Activated T-helper 9 cell treated with anti-CD3 and anti-CD28 coated beads, Interleukin-2, amount 50 U/mL, for 16 hours (primary cell): ENCODE measurements at regions not wholly inside any gene's neighbourhood (a gene's known extent, or its start where the extent isn't known, plus 50 kb on each side); places are given as distances from the start of the nearest gene placed in this dataset.

Source experiments
- DNase-seq: peaks from one replicate; pipeline ENCODE4 v3.0.0-alpha.2; 2020; ENCODE audit warnings: low read depth

- DNase-seq = no peak
Observed at GRCh38 chr2:237171396-237171795, 85.7 kb downstream of the COPS8 start.

- no peak for DNase-seq
Observed at GRCh38 chr2:237171881-237172280, 86.2 kb downstream of the COPS8 start.

- no peak for DNase-seq
Observed at GRCh38 chr2:237177052-237177451, 91.4 kb downstream of the COPS8 start.

GRCh38 chr2:237177986-237178385 is 92.3 kb downstream of the COPS8 start:
- no peak for DNase-seq

- DNase-seq = no peak
Observed at GRCh38 chr2:237178396-237178795, 92.7 kb downstream of the COPS8 start.

- DNase-seq = no peak
Observed at GRCh38 chr2:237179161-237179560, 93.5 kb downstream of the COPS8 start.

GRCh38 chr2:237180187-237180586 is 94.5 kb downstream of the COPS8 start:
- no peak for DNase-seq

- DNase-seq = no peak
Observed at GRCh38 chr2:237180987-237181386, 95.3 kb downstream of the COPS8 start.

GRCh38 chr2:237181844-237182243 is 96.2 kb downstream of the COPS8 start:
- DNase-seq = no peak

- DNase-seq = no peak
Observed at GRCh38 chr2:237182422-237183123, 96.9 kb downstream of the COPS8 start.

GRCh38 chr2:237184192-237184918 is 98.7 kb downstream of the COPS8 start:
- DNase-seq = no peak

- no peak for DNase-seq
Observed at GRCh38 chr2:237184919-237185552, 99.3 kb downstream of the COPS8 start.

- no peak for DNase-seq
Observed at GRCh38 chr2:237185553-237185925, 99.8 kb downstream of the COPS8 start.

GRCh38 chr2:237189799-237190198 is 104.1 kb downstream of the COPS8 start:
- no peak for DNase-seq

GRCh38 chr2:237190966-237191713 is 105.5 kb downstream of the COPS8 start:
- DNase-seq = no peak

GRCh38 chr2:237191714-237192081 is 106.0 kb downstream of the COPS8 start:
- no peak for DNase-seq

GRCh38 chr2:237192881-237193280 is 107.2 kb downstream of the COPS8 start:
- no peak for DNase-seq

GRCh38 chr2:237193436-237193835 is 107.7 kb downstream of the COPS8 start:
- DNase-seq = no peak

- DNase-seq = no peak
Observed at GRCh38 chr2:237194081-237194480, 108.4 kb downstream of the COPS8 start.

- DNase-seq = no peak
Observed at GRCh38 chr2:237194906-237195305, 109.2 kb downstream of the COPS8 start.

GRCh38 chr2:237195396-237196120 is 109.9 kb downstream of the COPS8 start:
- no peak for DNase-seq

GRCh38 chr2:237196409-237196808 is 110.7 kb downstream of the COPS8 start:
- DNase-seq = no peak
